Stimulated activated naive CD8-positive, alpha-beta T cell treated with anti-CD3 and anti-CD28 coated beads, Interleukin-15, amount 100 ng/mL, for 72 hours (primary cell): ENCODE measurements at regions not wholly inside any gene's neighbourhood (a gene's known extent, or its start where the extent isn't known, plus 50 kb on each side); places are given as distances from the start of the nearest gene placed in this dataset.

Experiments
- ATAC-seq: fragments of 150-1000 bp; cut with Tn5 transposase; 2 replicates; pipeline ENCODE4 v1.10.0; 2021; ENCODE audit warnings: mild to moderate bottlenecking, moderate library complexity
- DNase-seq, 2 donors: peaks; one replicate each; pipeline ENCODE4 v3.0.0; 2021 to 2022
- H3K27ac Mint-ChIP-seq, 2 donors: one replicate each; pipeline ENCODE4 v1.8.0; 2022; ENCODE audit warnings: mild to moderate bottlenecking in 2 of 2, mixed read lengths in 2 of 2, moderate library complexity in 2 of 2
- H3K27me3 Mint-ChIP-seq: one replicate; pipeline ENCODE4 v1.8.0; 2022; ENCODE audit warnings: mixed read lengths
- H3K4me1 Mint-ChIP-seq: one replicate; pipeline ENCODE4 v1.8.0; 2022; ENCODE audit warnings: mild to moderate bottlenecking, mixed read lengths
- H3K4me3 Mint-ChIP-seq, 2 donors: one replicate each; pipeline ENCODE4 v1.8.0; 2022; ENCODE audit warnings: mild to moderate bottlenecking in 2 of 2, mixed read lengths in 2 of 2, moderate library complexity in 1 of 2
- H3K9me3 Mint-ChIP-seq, 2 donors: one replicate each; pipeline ENCODE4 v1.8.0; 2022; ENCODE audit warnings: mixed read lengths in 2 of 2

DNA sequence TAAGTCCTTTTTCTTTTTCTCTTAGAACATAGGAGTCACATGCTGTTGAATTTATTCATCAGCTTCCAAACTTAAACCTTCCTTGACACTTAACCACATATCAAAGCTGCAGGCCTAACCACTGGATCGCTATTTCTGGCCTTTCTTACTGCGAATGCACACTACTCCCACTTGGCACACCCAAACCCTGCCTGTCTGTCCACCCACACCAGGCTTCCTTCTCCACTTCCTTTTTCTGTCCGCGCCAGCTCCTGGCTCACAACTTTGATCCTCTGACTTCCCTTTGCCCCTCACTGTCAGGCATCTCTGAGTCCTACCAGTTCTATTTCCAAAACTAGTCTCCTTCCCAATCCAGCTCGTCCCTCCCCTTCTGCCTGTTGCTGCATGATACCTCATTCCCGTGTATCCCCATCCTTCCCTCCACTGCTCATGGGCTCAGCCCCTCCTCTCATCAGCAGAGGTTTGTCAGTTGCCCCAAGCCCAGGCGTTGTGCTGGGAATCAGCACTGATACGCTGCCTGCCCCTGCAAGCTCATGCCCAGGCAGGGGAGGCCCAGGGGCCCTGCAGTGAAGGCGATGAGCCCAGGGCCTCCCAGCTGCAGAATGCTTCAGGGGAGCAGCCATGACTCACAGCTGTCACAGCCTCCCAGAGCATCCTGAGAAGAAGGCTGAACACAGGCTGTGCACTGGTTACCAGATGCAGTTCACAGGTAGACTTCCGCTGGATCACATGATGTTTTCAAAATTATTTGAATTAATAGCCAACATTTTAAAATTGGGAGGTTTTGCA lies 179.8 kb downstream of the KATNIP start:
- Mint-ChIP-seq H3K27me3 (no peaks in the 10 kb centered on the region), H3K9me3 (no peaks in the 10 kb centered on the region), H3K4me1 (no peaks in the 10 kb centered on the region), H3K4me3 (no peak overlapping the region), H3K27ac (peak overlapping the region in 1 of 2 donors; percentile 1)
- no peak for DNase-seq
- no peak for ATAC-seq

GRCh38 chr16:27730661-27731210 lies 180.8 kb downstream of the KATNIP start:
- H3K27me3 Mint-ChIP-seq = no peaks in the 10 kb centered on the region
- H3K4me3 Mint-ChIP-seq = no peak overlapping the region
- H3K9me3 Mint-ChIP-seq = no peaks in the 10 kb centered on the region
- H3K4me1 Mint-ChIP-seq = no peaks in the 10 kb centered on the region
- no peak for DNase-seq
- no peak overlapping the region for H3K27ac Mint-ChIP-seq
- ATAC-seq = no peak

- Mint-ChIP-seq H3K4me1 (no peaks in the 10 kb centered on the region), H3K27me3 (no peaks in the 10 kb centered on the region), H3K27ac (no peak overlapping the region)
Observed at GRCh38 chr16:27735031-27735430, 185.1 kb downstream of the KATNIP start.

DNA sequence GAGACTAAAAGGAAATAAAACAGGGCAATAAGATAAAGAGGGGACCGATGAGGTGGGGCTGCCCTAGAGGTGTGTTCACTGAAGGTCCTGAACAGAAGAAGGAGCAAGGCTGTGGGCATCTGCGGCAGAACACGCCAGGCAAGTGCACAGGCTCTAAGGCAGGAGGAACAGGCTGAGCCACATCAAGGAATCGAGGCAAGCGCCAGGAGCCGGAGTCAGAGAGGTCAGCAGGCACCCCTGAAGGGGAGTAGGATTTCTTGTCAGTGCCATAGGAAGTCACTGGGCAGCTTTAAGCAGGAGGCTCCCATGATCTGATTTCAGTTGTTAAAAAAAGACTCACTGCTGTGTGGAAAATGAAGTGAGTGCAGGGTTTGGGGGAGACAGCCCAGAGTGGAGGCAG lies 186.5 kb downstream of the KATNIP start:
- ATAC-seq = no peak

More at GRCh38 chr16:27735031-27735430, 185.1 kb downstream of the KATNIP start:
- H3K4me3 Mint-ChIP-seq = no peak overlapping the region
- ATAC-seq (no peak), DNase-seq (no peak)
- no peaks in the 10 kb centered on the region for H3K9me3 Mint-ChIP-seq

GRCh38 chr16:27737513-27737912 lies 187.6 kb downstream of the KATNIP start:
- no peak for DNase-seq
- Mint-ChIP-seq H3K27me3 (no peaks in the 10 kb centered on the region), H3K27ac (no peak overlapping the region), H3K9me3 (no peaks in the 10 kb centered on the region), H3K4me3 (no peak overlapping the region), H3K4me1 (no peaks in the 10 kb centered on the region)
- no peak for ATAC-seq

More for the DNA sequence above, 186.5 kb downstream of the KATNIP start:
- DNase-seq = no peak
- Mint-ChIP-seq H3K9me3 (no peaks in the 10 kb centered on the region), H3K4me3 (no peak overlapping the region), H3K27me3 (no peaks in the 10 kb centered on the region), H3K4me1 (no peaks in the 10 kb centered on the region), H3K27ac (no peak overlapping the region)
